ENCODE measurements at regions not wholly inside any gene's neighbourhood (a gene's known extent, or its start where the extent isn't known, plus 50 kb on each side); places are given as distances from the start of the nearest gene placed in this dataset.

DNA sequence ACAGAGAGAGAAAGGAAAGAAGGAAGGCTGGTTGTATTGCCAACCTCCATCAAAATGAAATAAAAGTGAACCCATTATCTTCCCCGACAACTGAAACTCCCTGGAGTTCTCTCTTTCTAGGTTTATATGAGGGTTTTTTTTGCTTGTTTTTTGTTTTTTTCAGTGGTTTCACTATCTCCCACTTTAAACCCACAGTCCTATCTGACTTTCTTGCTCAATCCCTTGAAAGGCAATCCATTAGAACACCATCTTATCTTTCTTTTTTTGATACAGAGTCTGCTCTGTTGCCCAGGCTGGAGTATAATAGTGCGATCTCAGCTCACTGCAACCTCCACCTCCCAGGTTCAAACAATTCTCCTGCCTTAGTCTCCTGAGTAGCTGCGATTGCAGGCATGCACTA, 158.0 kb upstream of the MIR17HG start:
- H3K36me3 ChIP-seq, result no peaks in the 10 kb centered on the region
- intact Hi-C loops (cut with DNase I), result no loop called here
- H3K4me1 ChIP-seq, result no peaks in the 10 kb centered on the region
- no peak overlapping the region for H3K27ac ChIP-seq
- ATAC-seq (no peak), DNase-seq (no peak)
- no peak overlapping the region for H3K4me3 ChIP-seq
- no peaks in the 10 kb centered on the region for H3K27me3 ChIP-seq (ENCODE audit: low read depth)
- TF ChIP-seq, protein P1, sequence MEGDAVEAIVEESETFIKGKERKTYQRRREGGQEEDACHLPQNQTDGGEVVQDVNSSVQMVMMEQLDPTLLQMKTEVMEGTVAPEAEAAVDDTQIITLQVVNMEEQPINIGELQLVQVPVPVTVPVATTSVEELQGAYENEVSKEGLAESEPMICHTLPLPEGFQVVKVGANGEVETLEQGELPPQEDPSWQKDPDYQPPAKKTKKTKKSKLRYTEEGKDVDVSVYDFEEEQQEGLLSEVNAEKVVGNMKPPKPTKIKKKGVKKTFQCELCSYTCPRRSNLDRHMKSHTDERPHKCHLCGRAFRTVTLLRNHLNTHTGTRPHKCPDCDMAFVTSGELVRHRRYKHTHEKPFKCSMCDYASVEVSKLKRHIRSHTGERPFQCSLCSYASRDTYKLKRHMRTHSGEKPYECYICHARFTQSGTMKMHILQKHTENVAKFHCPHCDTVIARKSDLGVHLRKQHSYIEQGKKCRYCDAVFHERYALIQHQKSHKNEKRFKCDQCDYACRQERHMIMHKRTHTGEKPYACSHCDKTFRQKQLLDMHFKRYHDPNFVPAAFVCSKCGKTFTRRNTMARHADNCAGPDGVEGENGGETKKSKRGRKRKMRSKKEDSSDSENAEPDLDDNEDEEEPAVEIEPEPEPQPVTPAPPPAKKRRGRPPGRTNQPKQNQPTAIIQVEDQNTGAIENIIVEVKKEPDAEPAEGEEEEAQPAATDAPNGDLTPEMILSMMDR (IDR thresholded peaks at IDR 0.05), result no peak
- no peaks in the 10 kb centered on the region for H3K9me3 ChIP-seq

- no peaks in the 10 kb centered on the region for H3K9me3 ChIP-seq
- H3K27me3 ChIP-seq (ENCODE audit: low read depth), result no peaks in the 10 kb centered on the region
- H3K4me3 ChIP-seq, result no peak overlapping the region
- TF ChIP-seq, protein P1 (IDR thresholded peaks at IDR 0.05), result no peak
- no peak overlapping the region for H3K27ac ChIP-seq
- DNase-seq (no peak), ATAC-seq (no peak)
- H3K4me1 ChIP-seq, result no peaks in the 10 kb centered on the region
- intact Hi-C loops (cut with DNase I), result no loop called here
- H3K36me3 ChIP-seq, result no peaks in the 10 kb centered on the region
Observed at GRCh38 chr13:91193358-91193757, 154.1 kb upstream of the MIR17HG start.

DNA sequence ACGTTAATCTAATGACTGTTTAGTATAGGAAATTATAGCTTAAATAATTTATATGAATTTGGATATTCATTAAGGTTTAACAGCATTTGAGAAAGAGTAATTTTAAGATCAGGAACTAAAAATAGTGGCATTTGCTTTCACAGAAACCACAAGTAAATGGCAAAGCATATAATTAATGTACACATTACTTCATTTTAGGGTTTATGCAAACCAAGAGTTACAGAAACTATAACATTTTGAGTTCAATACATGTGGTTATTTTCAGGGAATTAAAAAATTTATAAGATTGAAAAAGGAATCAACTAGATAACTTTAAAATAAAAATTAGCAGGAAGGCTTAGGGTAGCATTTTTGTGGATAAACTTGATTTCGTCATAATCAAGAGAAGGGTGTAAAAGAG, 151.7 kb upstream of the MIR17HG start:
- Histone ChIP-seq H3K9me3 (no peaks in the 10 kb centered on the region), H3K27ac (no peak overlapping the region), H3K27me3 (ENCODE audit: low read depth) (no peaks in the 10 kb centered on the region), H3K4me3 (no peak overlapping the region), H3K4me1 (no peaks in the 10 kb centered on the region), H3K36me3 (no peaks in the 10 kb centered on the region)
- ATAC-seq (no peak), DNase-seq (no peak)
- TF ChIP-seq, protein P1 (IDR thresholded peaks at IDR 0.05), result no peak
- intact Hi-C loops (cut with DNase I), result no loop called here

DNA sequence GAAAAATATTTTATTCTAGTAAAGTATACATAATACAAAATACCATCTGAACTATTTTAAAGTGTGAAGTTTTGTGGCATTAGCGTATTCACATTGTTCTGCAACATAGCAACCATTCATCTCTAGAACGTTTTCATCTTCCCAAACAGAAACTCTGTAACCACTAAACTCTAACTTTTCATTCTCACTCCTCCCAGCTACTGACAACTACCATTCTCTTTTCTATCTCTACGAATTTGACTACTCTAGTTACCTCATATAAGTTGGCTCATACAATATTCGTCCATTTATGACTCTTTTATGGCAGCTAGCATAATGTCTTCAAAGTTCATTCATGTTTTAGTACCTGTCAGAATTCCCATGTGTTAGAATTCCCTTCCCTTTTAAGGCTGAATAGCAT, 150.5 kb upstream of the MIR17HG start:
- no peak for DNase-seq
- H3K9me3 ChIP-seq, result no peaks in the 10 kb centered on the region
- intact Hi-C loops (cut with DNase I), result no loop called here
- ATAC-seq, result no peak
- H3K27me3 ChIP-seq (ENCODE audit: low read depth), result no peaks in the 10 kb centered on the region
- no peaks in the 10 kb centered on the region for H3K36me3 ChIP-seq
- H3K27ac ChIP-seq, result no peak overlapping the region
- no peak overlapping the region for H3K4me3 ChIP-seq
- no peaks in the 10 kb centered on the region for H3K4me1 ChIP-seq
- TF ChIP-seq, protein P1 (IDR thresholded peaks at IDR 0.05), result no peak

- DNase-seq, result no peak
- H3K36me3 ChIP-seq, result no peaks in the 10 kb centered on the region
- H3K27me3 ChIP-seq (ENCODE audit: low read depth), result no peaks in the 10 kb centered on the region
- no peak overlapping the region for H3K27ac ChIP-seq
- H3K4me3 ChIP-seq, result no peak overlapping the region
- intact Hi-C loops (cut with DNase I), result no loop called here
- no peaks in the 10 kb centered on the region for H3K4me1 ChIP-seq
- TF ChIP-seq, protein P1 (IDR thresholded peaks at IDR 0.05), result no peak
- H3K9me3 ChIP-seq, result no peaks in the 10 kb centered on the region
- no peak for ATAC-seq
Observed at GRCh38 chr13:91199866-91200265, 147.6 kb upstream of the MIR17HG start.

DNA sequence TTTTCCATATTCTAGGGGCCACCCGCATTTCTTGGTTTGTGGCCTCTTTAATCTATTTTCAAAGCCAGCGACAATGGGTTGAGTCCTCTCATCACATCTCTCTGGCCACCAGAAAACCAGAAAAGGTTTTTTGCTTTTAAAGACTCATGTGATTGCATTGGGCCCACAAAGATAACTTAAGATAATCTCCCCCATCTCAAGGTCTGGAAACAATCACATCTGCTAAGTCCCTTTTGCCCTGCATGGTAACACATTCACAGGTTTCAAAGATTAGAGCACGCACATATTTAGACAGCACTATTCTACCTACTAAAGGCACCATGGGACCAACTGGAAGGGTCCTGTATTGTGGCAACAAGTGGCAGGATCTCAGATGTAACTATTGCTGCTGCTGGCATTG, 147.0 kb upstream of the MIR17HG start:
- no peak for DNase-seq
- Histone ChIP-seq H3K27ac (no peak overlapping the region), H3K27me3 (ENCODE audit: low read depth) (no peaks in the 10 kb centered on the region), H3K4me3 (no peak overlapping the region), H3K36me3 (no peaks in the 10 kb centered on the region), H3K4me1 (no peaks in the 10 kb centered on the region), H3K9me3 (no peaks in the 10 kb centered on the region)
- TF ChIP-seq, protein P1 (IDR thresholded peaks at IDR 0.05), result no peak
- intact Hi-C loops (cut with DNase I), result no loop called here
- no peak for ATAC-seq

Measured in lower lobe of right lung (tissue), 2 donors.